ENCODE measurements at regions not wholly inside any gene's neighbourhood (a gene's known extent, or its start where the extent isn't known, plus 50 kb on each side); places are given as distances from the start of the nearest gene placed in this dataset.
"Not testable (repeated sequence)": the region's sequence is repeated elsewhere in the genome, so short reads cannot be mapped to it uniquely, and the experiment has no call there.

- Mint-ChIP-seq H3K9me3 (peaks cover 0 to 5% (median 0%) of the 10 kb centered on the region in 7 donors), H3K4me3 (no peak overlapping the region), H3K36me3 (no peaks in the 10 kb centered on the region), H3K27me3 (no peaks in the 10 kb centered on the region), H3K27ac (no peak overlapping the region), H3K4me1 (no peaks in the 10 kb centered on the region)
- no peak overlapping the region for H3K27ac ChIP-seq (ENCODE audit: insufficient read depth, low read length, poor library complexity, severe bottlenecking)
- no peak overlapping the region for H3K4me3 ChIP-seq (ENCODE audit: low read depth, low read length)
- H3K27me3 ChIP-seq (ENCODE audit: control insufficient read depth, insufficient read depth, low read length), result no peaks in the 10 kb centered on the region
- H3K36me3 ChIP-seq (ENCODE audit: control insufficient read depth, insufficient read depth, low read length), result no peaks in the 10 kb centered on the region
- no peaks in the 10 kb centered on the region for H3K9me3 ChIP-seq (ENCODE audit: control insufficient read depth in 2 of 2, low read length in 2 of 2)
- no peaks in the 10 kb centered on the region for H3K4me1 ChIP-seq (ENCODE audit: control insufficient read depth, insufficient read depth, low read length, poor library complexity, severe bottlenecking)
- DNase-seq, result peak in 1 of 3 donors; percentile 9
- no peak for ATAC-seq (ENCODE audit: low read depth in 2 of 2)
These were observed 759.5 kb downstream of the TAF11L14 start for GRCh38 chr5:18393565-18394442.

- no peaks in the 10 kb centered on the region for H3K9me3 ChIP-seq (ENCODE audit: control insufficient read depth in 2 of 2, low read length in 2 of 2)
- no peaks in the 10 kb centered on the region for H3K4me1 ChIP-seq (ENCODE audit: control insufficient read depth, insufficient read depth, low read length, poor library complexity, severe bottlenecking)
- no peaks in the 10 kb centered on the region for H3K4me1 Mint-ChIP-seq
- H3K4me3 Mint-ChIP-seq, result no peak overlapping the region
- H3K36me3 Mint-ChIP-seq, result no peaks in the 10 kb centered on the region
- H3K27ac ChIP-seq (ENCODE audit: insufficient read depth, low read length, poor library complexity, severe bottlenecking), result no peak overlapping the region
- ATAC-seq (ENCODE audit: low read depth in 2 of 2) (no peak), DNase-seq (no peak)
- peaks cover 0 to 5% (median 2%) of the 10 kb centered on the region in 7 donors for H3K9me3 Mint-ChIP-seq
- H3K4me3 ChIP-seq (ENCODE audit: low read depth, low read length), result no peak overlapping the region
- no peaks in the 10 kb centered on the region for H3K27me3 ChIP-seq (ENCODE audit: control insufficient read depth, insufficient read depth, low read length)
- H3K27me3 Mint-ChIP-seq, result no peaks in the 10 kb centered on the region
- H3K27ac Mint-ChIP-seq, result no peak overlapping the region
- no peaks in the 10 kb centered on the region for H3K36me3 ChIP-seq (ENCODE audit: control insufficient read depth, insufficient read depth, low read length)
These were observed 760.2 kb downstream of the TAF11L14 start for GRCh38 chr5:18394443-18394804.

DNA sequence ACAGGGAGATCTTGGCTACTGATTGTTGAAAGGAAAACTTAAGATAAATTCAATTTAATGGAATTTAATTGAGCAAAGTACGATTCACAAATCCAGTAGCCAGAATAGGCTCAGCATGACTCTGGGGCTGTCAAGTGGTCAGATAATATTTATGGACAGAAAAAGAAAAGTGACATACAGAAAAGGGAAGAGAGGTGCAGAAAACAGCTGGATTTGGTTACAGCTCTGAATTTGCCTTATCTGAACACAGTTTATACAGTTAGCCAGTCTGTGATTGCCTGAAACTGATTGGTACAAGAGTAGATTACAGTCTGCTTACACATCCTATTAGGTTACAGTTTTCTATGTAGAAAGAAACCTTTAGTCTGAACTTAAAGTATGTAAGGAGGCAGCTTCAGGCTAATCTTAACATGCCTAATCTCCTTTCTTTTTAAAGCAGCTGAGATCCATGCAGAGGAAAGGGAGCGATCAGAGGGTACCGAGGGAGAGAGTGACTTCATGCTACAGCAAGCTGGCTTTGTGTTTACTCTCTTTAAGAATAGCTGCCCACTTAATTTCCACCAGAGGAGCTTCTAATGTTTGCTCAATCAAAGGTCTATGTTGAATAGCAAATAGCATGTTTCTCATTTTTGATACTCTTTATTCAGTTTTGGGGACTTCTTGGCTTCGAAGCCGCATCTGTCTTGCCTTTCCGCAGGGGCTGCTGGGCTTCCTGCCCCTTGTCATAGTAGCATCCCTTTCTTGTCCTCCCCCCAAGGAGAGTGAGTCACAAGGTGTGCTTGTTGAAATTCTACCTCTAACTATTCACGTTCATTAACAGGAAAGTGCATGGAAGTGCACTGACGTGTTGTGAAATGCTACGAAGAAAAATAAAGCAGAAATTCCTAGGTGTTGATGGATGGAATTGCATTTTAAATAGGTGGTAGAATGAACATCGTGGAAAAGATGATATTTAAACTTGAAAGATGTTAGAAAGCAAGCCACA, 761.2 kb downstream of the TAF11L14 start:
- H3K36me3 Mint-ChIP-seq, result no peaks in the 10 kb centered on the region
- ATAC-seq (ENCODE audit: low read depth in 2 of 2), result no peak
- no peaks in the 10 kb centered on the region for H3K4me1 Mint-ChIP-seq
- H3K9me3 Mint-ChIP-seq, result peaks cover 0 to 5% (median under 1%) of the 10 kb centered on the region in 7 donors
- H3K4me1 ChIP-seq (ENCODE audit: control insufficient read depth, insufficient read depth, low read length, poor library complexity, severe bottlenecking), result no peaks in the 10 kb centered on the region
- H3K27ac Mint-ChIP-seq, result peak overlapping the region in 1 of 3 donors; percentile 57
- no peak overlapping the region for H3K27ac ChIP-seq (ENCODE audit: insufficient read depth, low read length, poor library complexity, severe bottlenecking)
- no peaks in the 10 kb centered on the region for H3K9me3 ChIP-seq (ENCODE audit: control insufficient read depth in 2 of 2, low read length in 2 of 2)
- no peak for DNase-seq
- H3K4me3 Mint-ChIP-seq, result no peak overlapping the region
- no peaks in the 10 kb centered on the region for H3K27me3 Mint-ChIP-seq
- no peaks in the 10 kb centered on the region for H3K36me3 ChIP-seq (ENCODE audit: control insufficient read depth, insufficient read depth, low read length)
- H3K4me3 ChIP-seq (ENCODE audit: low read depth, low read length), result no peak overlapping the region
- no peaks in the 10 kb centered on the region for H3K27me3 ChIP-seq (ENCODE audit: control insufficient read depth, insufficient read depth, low read length)

- Mint-ChIP-seq H3K27ac (no peak overlapping the region), H3K36me3 (no peaks in the 10 kb centered on the region), H3K4me3 (no peak overlapping the region), H3K27me3 (no peaks in the 10 kb centered on the region), H3K4me1 (no peaks in the 10 kb centered on the region), H3K9me3 (peaks cover 0 to 8% (median 0%) of the 10 kb centered on the region in 7 donors)
- no peak for ATAC-seq (ENCODE audit: low read depth in 2 of 2)
- Histone ChIP-seq H3K9me3 (ENCODE audit: control insufficient read depth in 2 of 2, low read length in 2 of 2) (no peaks in the 10 kb centered on the region), H3K36me3 (ENCODE audit: control insufficient read depth, insufficient read depth, low read length) (no peaks in the 10 kb centered on the region), H3K27me3 (ENCODE audit: control insufficient read depth, insufficient read depth, low read length) (no peaks in the 10 kb centered on the region), H3K4me1 (ENCODE audit: control insufficient read depth, insufficient read depth, low read length, poor library complexity, severe bottlenecking) (no peaks in the 10 kb centered on the region), H3K27ac (ENCODE audit: insufficient read depth, low read length, poor library complexity, severe bottlenecking) (no peak overlapping the region), H3K4me3 (ENCODE audit: low read depth, low read length) (no peak overlapping the region)
- no peak for DNase-seq
These were observed 763.1 kb downstream of the TAF11L14 start for GRCh38 chr5:18397371-18397770.

DNA sequence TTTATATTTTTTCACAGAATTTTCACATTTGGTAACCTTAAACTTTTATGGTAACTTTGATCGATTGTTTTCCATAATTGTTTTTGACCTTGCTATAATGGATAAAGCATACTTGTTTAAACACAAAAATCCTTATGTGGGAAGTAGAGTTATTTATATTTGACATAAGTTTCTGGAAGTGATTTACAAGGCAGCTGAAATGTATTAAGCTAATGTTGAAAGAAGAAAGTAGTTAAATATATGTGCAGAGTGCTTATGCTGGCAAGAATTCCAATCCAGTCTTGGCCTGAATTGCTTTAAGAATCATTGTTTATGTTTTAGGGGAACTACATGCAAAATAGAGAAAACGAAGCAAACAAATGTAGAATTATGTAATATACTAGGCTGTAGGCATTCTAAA, 763.6 kb downstream of the TAF11L14 start:
- H3K4me3 ChIP-seq (ENCODE audit: low read depth, low read length), result no peak overlapping the region
- H3K36me3 ChIP-seq (ENCODE audit: control insufficient read depth, insufficient read depth, low read length), result no peaks in the 10 kb centered on the region
- H3K9me3 ChIP-seq (ENCODE audit: control insufficient read depth in 2 of 2, low read length in 2 of 2), result no peaks in the 10 kb centered on the region
- Mint-ChIP-seq H3K9me3 (peaks cover 0 to 8% (median 0%) of the 10 kb centered on the region in 7 donors), H3K27me3 (no peaks in the 10 kb centered on the region), H3K4me3 (no peak overlapping the region), H3K36me3 (no peaks in the 10 kb centered on the region), H3K27ac (no peak overlapping the region), H3K4me1 (no peaks in the 10 kb centered on the region)
- no peaks in the 10 kb centered on the region for H3K27me3 ChIP-seq (ENCODE audit: control insufficient read depth, insufficient read depth, low read length)
- no peaks in the 10 kb centered on the region for H3K4me1 ChIP-seq (ENCODE audit: control insufficient read depth, insufficient read depth, low read length, poor library complexity, severe bottlenecking)
- H3K27ac ChIP-seq (ENCODE audit: insufficient read depth, low read length, poor library complexity, severe bottlenecking), result no peak overlapping the region
- ATAC-seq (ENCODE audit: low read depth in 2 of 2), result no peak
- DNase-seq, result no peak

GRCh38 chr5:18399461-18400327, 765.4 kb downstream of the TAF11L14 start:
- H3K27me3 Mint-ChIP-seq; H3K27ac ChIP-seq (ENCODE audit: insufficient read depth, low read length, poor library complexity, severe bottlenecking); H3K9me3 Mint-ChIP-seq; H3K27ac Mint-ChIP-seq; H3K9me3 ChIP-seq (ENCODE audit: control insufficient read depth in 2 of 2, low read length in 2 of 2); H3K4me1 ChIP-seq (ENCODE audit: control insufficient read depth, insufficient read depth, low read length, poor library complexity, severe bottlenecking); H3K4me3 Mint-ChIP-seq; H3K36me3 Mint-ChIP-seq; H3K4me3 ChIP-seq (ENCODE audit: low read depth, low read length); ATAC-seq (ENCODE audit: low read depth in 2 of 2); H3K27me3 ChIP-seq (ENCODE audit: control insufficient read depth, insufficient read depth, low read length); H3K4me1 Mint-ChIP-seq; H3K36me3 ChIP-seq (ENCODE audit: control insufficient read depth, insufficient read depth, low read length); DNase-seq: not testable (repeated sequence)

- Mint-ChIP-seq H3K4me1 (no peaks in the 10 kb centered on the region), H3K27me3 (no peaks in the 10 kb centered on the region), H3K9me3 (peaks cover 0 to 8% (median 1%) of the 10 kb centered on the region in 7 donors), H3K36me3 (no peaks in the 10 kb centered on the region), H3K4me3 (no peak overlapping the region), H3K27ac (no peak overlapping the region)
- H3K27me3 ChIP-seq (ENCODE audit: control insufficient read depth, insufficient read depth, low read length), result no peaks in the 10 kb centered on the region
- H3K36me3 ChIP-seq (ENCODE audit: control insufficient read depth, insufficient read depth, low read length), result no peaks in the 10 kb centered on the region
- no peak overlapping the region for H3K27ac ChIP-seq (ENCODE audit: insufficient read depth, low read length, poor library complexity, severe bottlenecking)
- no peaks in the 10 kb centered on the region for H3K9me3 ChIP-seq (ENCODE audit: control insufficient read depth in 2 of 2, low read length in 2 of 2)
- ATAC-seq (ENCODE audit: low read depth in 2 of 2), result no peak
- H3K4me1 ChIP-seq (ENCODE audit: control insufficient read depth, insufficient read depth, low read length, poor library complexity, severe bottlenecking), result no peaks in the 10 kb centered on the region
- no peak for DNase-seq
- H3K4me3 ChIP-seq (ENCODE audit: low read depth, low read length), result no peak overlapping the region
These were observed 768.9 kb downstream of the TAF11L14 start for GRCh38 chr5:18403141-18403540.
